OCI-LY7 (cell line): ENCODE measurements at regions not wholly inside any gene's neighbourhood (a gene's known extent, or its start where the extent isn't known, plus 50 kb on each side); places are given as distances from the start of the nearest gene placed in this dataset.

Source experiments
- BruUV-seq: library from RNA; stranded (reverse); fragments of 400-500 nt; replicated peaks from 2 replicates; lab custom pipeline; 2021; lab: Mats Ljungman, UMichigan
- CTCF ChIA-PET: fragments of 300-600 bp; sonication (Branson Sonifier 250); formaldehyde crosslinking; loops from one replicate; lab custom pipeline; 2022; ENCODE audit warnings: antibody characterized with exemption; ENCODE audit not compliant: unreplicated experiment; lab: Charles Lee
- POLR2A ChIA-PET: fragments of 300-600 bp; sonication (Branson Sonifier 250); formaldehyde crosslinking; loops from one replicate; lab custom pipeline; 2022; ENCODE audit warnings: antibody characterized with exemption; lab: Charles Lee
- DNase-seq: peaks from one replicate; pipeline ENCODE4 v3.0.0-alpha.2; 2015; ENCODE audit warnings: low spot score
- H2AFZ ChIP-seq: fragments of 200-600 bp; sonication (generic), shearing (Covaris generic); 2 replicates; pipeline ENCODE4 v1.6.1; 2014; ENCODE audit warnings: mild to moderate bottlenecking, antibody characterized with exemption, low read length, moderate library complexity
- H3K27ac ChIP-seq: fragments of 200-600 bp; sonication (generic); 2 replicates; pipeline ENCODE4 v1.5.1; 2014; ENCODE audit warnings: mixed run types, low read depth, mild to moderate bottlenecking, moderate library complexity, low read length, inconsistent platforms; ENCODE audit not compliant: poor library complexity, severe bottlenecking
- H3K36me3 ChIP-seq: fragments of 200-600 bp; sonication (generic); 2 replicates; pipeline ENCODE4 v1.6.1; 2014; ENCODE audit warnings: mild to moderate bottlenecking, antibody characterized with exemption, low read length, moderate library complexity, mixed read lengths; ENCODE audit not compliant: insufficient read depth
- H3K4me1 ChIP-seq: fragments of 200-600 bp; sonication (generic); 2 replicates; pipeline ENCODE4 v1.5.1; 2014; ENCODE audit warnings: mild to moderate bottlenecking, low read length; ENCODE audit not compliant: insufficient read depth, poor library complexity, severe bottlenecking
- H3K4me2 ChIP-seq: fragments of 200-600 bp; sonication (generic); 2 replicates; pipeline ENCODE4 v1.6.1; 2014; ENCODE audit warnings: mild to moderate bottlenecking, low read length
- H3K4me3 ChIP-seq: fragments of 200-600 bp; sonication (generic); 2 replicates; pipeline ENCODE4 v1.5.1; 2014; ENCODE audit warnings: mild to moderate bottlenecking, low read depth, low read length; ENCODE audit not compliant: poor library complexity, severe bottlenecking
- H3K79me2 ChIP-seq: fragments of 200-600 bp; sonication (generic); 2 replicates; pipeline ENCODE4 v1.6.1; 2016; ENCODE audit warnings: low read depth, mild to moderate bottlenecking, low read length, moderate library complexity, mixed read lengths; ENCODE audit not compliant: insufficient read depth
- H3K9me2 ChIP-seq: fragments of 200-600 bp; sonication (generic); 2 replicates; pipeline ENCODE4 v1.6.1; 2016; ENCODE audit warnings: mild to moderate bottlenecking, low read length, mixed read lengths; ENCODE audit not compliant: insufficient read depth
- H3K9me3 ChIP-seq: fragments of 200-600 bp; sonication (generic); 2 replicates; pipeline ENCODE4 v1.6.1; 2014; ENCODE audit warnings: mild to moderate bottlenecking, mixed run types, low read length, mixed read lengths
- H4K20me1 ChIP-seq: fragments of 200-600 bp; sonication (generic); 2 replicates; pipeline ENCODE4 v1.6.1; 2014; ENCODE audit warnings: mild to moderate bottlenecking, antibody characterized with exemption, low read length, moderate library complexity, mixed read lengths; ENCODE audit not compliant: insufficient read depth
- CTCF ChIP-seq: fragments of 200-600 bp; sonication (generic); conservative IDR thresholded peaks from 2 replicates; pipeline ENCODE4 v1.5.1; 2014; ENCODE audit warnings: mild to moderate bottlenecking, antibody characterized with exemption, low read length, moderate library complexity, mixed read lengths
- EZH2phosphoT487 ChIP-seq: fragments of 200-600 bp; sonication (generic); IDR thresholded peaks from 2 replicates; pipeline ENCODE4 v1.6.1; 2018; ENCODE audit warnings: low read depth, borderline replicate concordance, mild to moderate bottlenecking, mixed run types, antibody characterized with exemption, low read length, moderate library complexity, mixed read lengths
- intact Hi-C: fragments of 100-400 bp; cut with micrococcal nuclease; formaldehyde crosslinking; loops from one replicate; pipeline ENCODE4 v1.10.0; 2022; ENCODE audit not compliant: unreplicated experiment

GRCh38 chr13:50646070-50646469, 197.4 kb downstream of the DLEU7 start:
- CTCF ChIA-PET: no interaction called here

GRCh38 chr13:50649211-50649610, 194.3 kb downstream of the DLEU7 start:
- TF ChIP-seq CTCF (no peak), EZH2phosphoT487 (no peak)
- ChIA-PET POLR2A (interaction anchor here (0.6 kb wide), 1 partner anchor 34 kb away, joined by 4 read pairs; no protein-coding TSS in a partner anchor), CTCF (no interaction called here)
- Histone ChIP-seq H3K9me3 (no peaks in the 10 kb centered on the region), H3K4me1 (peaks cover 13% of the 10 kb centered on the region), H4K20me1 (no peaks in the 10 kb centered on the region), H3K4me3 (no peak overlapping the region), H3K4me2 (no peak overlapping the region), H3K36me3 (no peaks in the 10 kb centered on the region), H2AFZ (no peak overlapping the region), H3K27ac (no peak overlapping the region), H3K9me2 (no peaks in the 10 kb centered on the region), H3K79me2 (no peaks in the 10 kb centered on the region)
- no TSS peak for BruUV-seq
- intact Hi-C loops: no loop called here
- DNase-seq: no peak

More at GRCh38 chr13:50646070-50646469, 197.4 kb downstream of the DLEU7 start:
- no peak overlapping the region for H3K27ac ChIP-seq
- H3K36me3 ChIP-seq: no peaks in the 10 kb centered on the region
- TF ChIP-seq EZH2phosphoT487: no peak
- TF ChIP-seq CTCF: no peak
- no peak overlapping the region for H3K4me2 ChIP-seq
- POLR2A ChIA-PET: interaction anchor here (0.8 to 1.8 kb wide), 5 partner anchors 9 to 29 kb away, joined by 3 to 6 read pairs (median 4); no protein-coding TSS in a partner anchor
- H3K4me1 ChIP-seq: peaks cover 9% of the 10 kb centered on the region
- H3K9me3 ChIP-seq: no peaks in the 10 kb centered on the region
- no peak for DNase-seq
- no TSS peak for BruUV-seq
- no peaks in the 10 kb centered on the region for H4K20me1 ChIP-seq
- intact Hi-C loops: no loop called here
- H3K9me2 ChIP-seq: no peaks in the 10 kb centered on the region
- H2AFZ ChIP-seq: no peak overlapping the region
- no peaks in the 10 kb centered on the region for H3K79me2 ChIP-seq
- no peak overlapping the region for H3K4me3 ChIP-seq

- H3K4me3 ChIP-seq: no peak overlapping the region
- peak overlapping the region; percentile 46 for H3K4me2 ChIP-seq
- no peaks in the 10 kb centered on the region for H3K36me3 ChIP-seq
- peaks cover 13% of the 10 kb centered on the region for H3K4me1 ChIP-seq
- H3K79me2 ChIP-seq: no peaks in the 10 kb centered on the region
- H4K20me1 ChIP-seq: no peaks in the 10 kb centered on the region
- CTCF ChIA-PET: no interaction called here
- no peaks in the 10 kb centered on the region for H3K9me3 ChIP-seq
- H3K27ac ChIP-seq: no peak overlapping the region
- TF ChIP-seq CTCF: no peak
- no peak for TF ChIP-seq EZH2phosphoT487
- peak overlapping the region; percentile 81 for H2AFZ ChIP-seq
- BruUV-seq: no TSS peak
- H3K9me2 ChIP-seq: no peaks in the 10 kb centered on the region
- intact Hi-C loops: no loop called here
- peak; percentile 67 for DNase-seq
- POLR2A ChIA-PET: interaction anchor here (0.7 to 1.6 kb wide), 4 partner anchors 23 to 452 kb away, joined by 3 to 4 read pairs (median 3); no protein-coding TSS in a partner anchor
Observed at GRCh38 chr13:50650592-50651504, 192.6 kb downstream of the DLEU7 start.
